GM18519 (cell line): ENCODE measurements at regions not wholly inside any gene's neighbourhood (a gene's known extent, or its start where the extent isn't known, plus 50 kb on each side); places are given as distances from the start of the nearest gene placed in this dataset.

Experiments used
- ATAC-seq: cut with Tn5 transposase; IDR thresholded peaks from one replicate; pipeline ENCODE4 v1.9.1; 2021; ENCODE audit warnings: mild to moderate bottlenecking, moderate library complexity; ENCODE audit not compliant: unreplicated experiment, low FRiP score

DNA sequence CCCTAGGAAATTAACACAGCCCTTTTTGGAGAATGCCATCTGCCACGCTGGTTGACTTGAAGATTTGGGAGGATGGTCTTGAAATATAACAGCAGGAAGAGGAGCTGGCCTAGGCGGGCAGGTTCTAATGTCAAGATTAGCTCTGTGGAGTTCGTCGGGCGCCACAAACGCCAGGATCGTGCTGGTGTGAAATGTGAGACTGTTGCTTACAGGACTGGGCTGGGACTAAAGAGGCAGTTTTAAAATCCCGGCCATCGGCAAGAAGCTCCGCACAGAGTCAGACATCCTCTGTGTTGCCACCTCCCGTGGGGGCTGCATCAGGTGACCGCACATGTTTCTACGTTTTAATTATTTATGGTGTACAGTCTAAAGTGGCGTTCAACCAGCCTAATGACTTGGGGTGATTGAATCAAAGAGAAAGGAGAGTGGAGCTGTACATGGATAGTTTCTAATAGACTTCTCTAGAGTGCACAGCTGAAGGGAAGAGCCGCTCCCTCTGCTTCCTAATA, 99.4 kb upstream of the BCL11A start:
- no peak for ATAC-seq

DNA sequence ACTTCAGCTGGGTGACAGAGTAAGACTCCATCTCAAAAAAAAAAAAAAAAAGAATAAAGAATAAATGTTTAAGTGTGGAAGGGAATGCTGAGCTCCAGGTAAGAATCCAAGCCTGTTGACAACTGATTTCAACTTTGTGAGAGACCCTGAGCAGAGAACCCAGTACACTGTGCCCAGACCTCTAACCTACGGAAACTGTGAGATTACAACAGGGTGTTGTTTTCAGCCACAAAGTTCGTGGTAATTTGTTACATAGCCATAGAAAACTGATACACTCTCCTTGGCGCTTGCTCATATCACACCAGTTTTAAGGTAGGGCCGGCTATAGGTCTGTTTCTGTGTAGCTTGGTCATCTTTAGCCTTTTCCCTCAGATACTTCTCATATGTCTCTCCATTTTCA, 98.4 kb upstream of the PAPOLG start:
- no peak for ATAC-seq

DNA sequence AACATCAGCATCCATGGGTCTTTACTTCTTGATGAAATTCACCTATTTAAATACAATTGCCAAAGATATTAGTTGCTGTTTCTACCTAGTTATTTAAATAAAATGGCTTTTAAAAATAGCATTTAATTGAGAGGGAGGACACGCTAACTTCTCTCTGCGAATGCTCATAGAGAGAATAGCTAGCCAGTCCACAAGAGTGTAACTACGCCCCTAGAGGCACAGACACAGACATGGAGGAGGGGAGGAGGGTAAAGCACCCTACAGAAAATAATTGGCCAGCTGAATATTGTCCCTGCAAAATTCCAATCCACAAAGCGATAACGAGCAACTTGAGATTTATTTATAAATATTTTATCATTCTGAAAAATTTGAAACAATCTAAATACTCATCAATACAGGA, 97.0 kb upstream of the PAPOLG start:
- no peak for ATAC-seq

DNA sequence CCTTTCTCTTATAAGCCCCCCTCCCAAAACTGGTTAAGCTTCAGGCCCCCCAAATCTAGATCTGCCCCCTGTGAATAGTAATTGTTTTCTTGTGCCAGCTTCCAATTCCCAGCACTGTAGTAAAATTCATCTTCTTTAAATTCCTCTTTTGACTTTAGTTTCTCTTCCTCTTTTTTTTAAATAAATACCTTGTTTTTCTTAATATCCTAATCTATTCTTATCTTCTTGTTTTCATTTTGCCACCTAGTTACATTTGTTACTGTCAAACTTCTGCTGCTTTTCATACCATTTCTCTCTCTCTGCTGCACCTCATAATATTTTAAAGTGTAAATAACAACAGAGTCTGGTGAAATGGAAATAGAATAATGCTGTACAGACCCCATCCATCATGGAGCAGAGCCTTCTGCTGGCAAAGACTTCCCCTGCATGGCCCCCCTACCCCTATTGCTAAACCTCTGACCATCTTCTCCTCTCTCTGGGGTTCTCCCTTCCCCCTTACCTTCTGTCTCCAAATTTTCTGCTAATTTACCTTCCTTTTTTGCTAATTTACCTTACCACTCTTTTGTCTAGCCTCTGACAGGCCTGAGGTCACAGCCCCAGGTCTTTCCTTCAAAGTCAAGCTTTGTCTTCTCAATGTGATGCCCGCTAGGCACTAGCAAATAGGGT, 94.9 kb upstream of the PAPOLG start:
- no peak for ATAC-seq

DNA sequence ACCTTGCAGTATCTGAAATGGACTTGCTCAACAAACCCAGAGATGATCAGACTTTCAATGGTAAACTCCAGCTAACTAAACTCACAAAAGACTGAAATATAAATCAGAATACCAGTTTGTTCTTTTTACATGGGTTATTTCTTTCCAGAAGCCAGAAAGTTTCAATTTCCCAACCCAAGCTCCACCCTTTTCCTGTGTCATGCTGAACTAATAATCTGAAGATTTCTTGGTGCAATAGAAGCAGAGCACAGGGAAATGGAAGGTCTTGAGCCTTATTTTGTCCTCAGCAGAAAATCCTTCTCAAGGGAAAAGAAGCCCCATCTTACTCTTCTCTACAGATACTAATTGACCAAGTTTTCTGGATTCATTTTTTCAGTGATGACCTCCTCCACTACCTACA, 93.3 kb upstream of the PAPOLG start:
- no peak for ATAC-seq

DNA sequence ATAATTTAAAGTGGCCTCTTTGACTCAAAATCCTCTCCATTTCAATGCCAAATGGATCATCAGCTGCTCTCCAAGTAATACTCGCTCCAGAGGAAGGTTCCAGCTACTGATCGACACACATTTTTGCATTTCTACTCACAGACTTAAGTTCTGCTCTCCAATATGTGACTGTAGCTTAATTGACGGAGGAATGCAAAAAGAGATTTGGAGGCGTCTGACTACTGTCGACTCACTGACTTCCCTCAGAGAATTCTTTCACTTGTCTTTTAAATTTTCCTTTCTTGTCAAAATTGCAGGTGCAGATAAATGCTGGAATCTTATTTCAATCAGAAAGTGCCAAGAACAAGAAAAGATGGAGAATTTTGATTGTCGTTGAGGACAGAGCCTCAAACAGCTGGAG, 84.1 kb upstream of the PAPOLG start:
- ATAC-seq: no peak

DNA sequence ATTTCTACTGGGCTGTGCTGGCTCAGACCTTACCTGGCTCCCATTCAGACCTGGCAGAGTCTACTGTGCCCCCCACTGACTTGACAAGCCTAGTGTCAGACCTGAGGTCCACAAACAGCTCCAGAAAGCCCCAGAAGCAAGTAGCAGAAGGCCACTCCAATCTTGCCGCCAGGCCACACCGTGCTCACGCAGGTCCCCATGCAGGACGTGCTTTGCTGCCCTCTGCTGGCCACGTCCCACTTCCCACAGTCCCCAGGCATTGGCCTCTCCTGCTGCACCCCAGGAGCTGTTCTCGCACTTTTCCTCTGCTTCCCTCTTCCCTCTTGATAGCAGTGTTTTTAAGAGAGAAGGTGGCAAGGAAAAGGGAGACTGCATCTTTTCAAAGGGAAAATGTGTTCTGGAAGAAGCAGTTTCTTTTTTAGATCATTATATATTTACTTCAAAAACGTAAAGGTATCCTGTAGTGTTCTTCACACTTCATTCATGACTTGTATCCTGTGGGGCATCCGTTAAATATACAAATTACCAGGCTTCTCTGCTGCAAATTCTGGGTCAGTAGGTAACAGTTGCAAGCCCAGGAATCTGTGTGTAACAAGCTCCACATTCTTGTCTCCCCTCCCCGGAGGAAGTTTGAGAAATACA, 81.4 kb upstream of the PAPOLG start:
- ATAC-seq: peak; percentile 98

DNA sequence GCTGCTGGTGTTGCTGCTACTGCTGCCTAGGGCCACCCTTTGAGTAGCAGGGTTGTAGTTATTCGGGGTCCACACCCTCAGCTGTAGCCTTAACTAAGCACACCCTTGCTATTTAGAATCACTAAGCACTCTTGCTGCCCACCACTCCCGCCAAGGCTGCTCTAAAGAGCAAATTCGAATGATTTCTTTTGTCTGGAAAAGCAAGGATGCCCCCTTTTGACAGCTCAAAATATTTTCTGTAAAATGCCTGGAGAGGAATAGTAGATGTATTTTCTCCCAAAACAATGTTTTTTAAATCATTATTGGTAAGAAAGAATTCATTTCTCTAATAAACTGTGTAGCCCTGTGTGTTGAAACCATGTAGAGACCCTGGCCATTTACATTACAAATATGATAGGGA, 80.8 kb upstream of the PAPOLG start:
- ATAC-seq: no peak

DNA sequence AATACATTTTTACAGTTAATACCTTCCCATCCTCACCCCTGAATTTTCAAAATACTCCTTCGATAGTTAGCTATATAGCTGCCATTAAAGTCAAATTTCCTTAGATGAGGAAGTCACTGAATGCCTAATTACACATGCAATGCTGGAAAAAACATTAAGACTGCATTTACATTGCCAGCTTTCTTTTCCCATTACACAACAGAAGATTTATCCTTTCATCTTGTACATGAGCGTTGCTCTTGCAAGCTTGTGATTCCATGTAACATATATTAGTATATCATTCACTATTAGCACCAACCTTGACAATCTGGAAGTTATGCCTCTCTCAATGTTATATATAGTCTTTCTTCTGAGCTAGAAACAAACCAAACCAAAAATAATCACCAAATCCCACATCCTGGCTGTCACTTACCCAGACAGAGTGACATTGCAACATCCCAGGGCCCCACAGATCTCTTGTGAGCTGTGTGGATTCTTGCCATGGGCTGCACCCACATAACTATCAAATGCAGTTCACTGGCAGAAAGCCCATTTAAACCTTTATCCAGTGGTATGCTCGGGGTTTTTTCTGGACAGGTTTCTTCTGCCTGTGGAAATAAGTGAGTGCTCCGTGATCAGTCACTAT, 79.2 kb upstream of the PAPOLG start:
- ATAC-seq: no peak

DNA sequence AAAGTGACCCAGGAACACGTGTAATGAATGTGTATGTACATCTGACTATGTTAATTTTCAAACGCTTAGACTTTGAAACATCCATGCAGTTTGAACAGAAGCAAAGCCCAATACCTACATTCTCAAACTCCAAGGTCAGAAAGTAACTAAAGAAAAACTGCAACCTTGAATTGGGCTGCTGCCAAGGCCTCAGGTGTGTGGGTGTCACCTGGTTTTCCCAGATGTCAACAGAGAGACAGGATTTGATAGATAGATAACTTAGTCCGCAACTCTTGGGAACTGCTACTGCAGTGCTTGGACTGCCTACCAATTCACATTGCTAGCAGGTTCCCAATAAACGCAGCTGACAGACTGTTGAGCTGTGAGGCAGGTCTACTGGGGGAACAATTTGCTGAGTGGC, 78.7 kb upstream of the PAPOLG start:
- no peak for ATAC-seq

DNA sequence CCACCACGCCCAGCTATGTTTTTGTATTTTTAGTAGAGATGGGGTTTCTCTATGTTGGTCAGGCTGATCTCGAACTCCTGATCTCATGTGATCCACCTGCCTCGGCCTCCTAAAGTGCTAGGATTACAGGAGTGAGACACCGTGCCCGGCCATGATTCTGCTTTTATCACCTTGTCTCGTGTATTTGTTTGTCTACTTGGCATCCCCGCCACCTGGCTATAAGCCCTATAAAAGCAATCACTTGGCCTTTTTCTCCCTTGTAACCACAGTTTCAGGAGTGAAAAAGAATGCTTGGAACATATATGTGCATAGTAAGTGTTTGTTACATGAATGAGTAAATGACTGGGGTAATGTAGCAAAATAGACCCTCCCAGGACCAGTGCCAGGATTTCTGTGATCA, 77.5 kb upstream of the PAPOLG start:
- ATAC-seq: no peak

DNA sequence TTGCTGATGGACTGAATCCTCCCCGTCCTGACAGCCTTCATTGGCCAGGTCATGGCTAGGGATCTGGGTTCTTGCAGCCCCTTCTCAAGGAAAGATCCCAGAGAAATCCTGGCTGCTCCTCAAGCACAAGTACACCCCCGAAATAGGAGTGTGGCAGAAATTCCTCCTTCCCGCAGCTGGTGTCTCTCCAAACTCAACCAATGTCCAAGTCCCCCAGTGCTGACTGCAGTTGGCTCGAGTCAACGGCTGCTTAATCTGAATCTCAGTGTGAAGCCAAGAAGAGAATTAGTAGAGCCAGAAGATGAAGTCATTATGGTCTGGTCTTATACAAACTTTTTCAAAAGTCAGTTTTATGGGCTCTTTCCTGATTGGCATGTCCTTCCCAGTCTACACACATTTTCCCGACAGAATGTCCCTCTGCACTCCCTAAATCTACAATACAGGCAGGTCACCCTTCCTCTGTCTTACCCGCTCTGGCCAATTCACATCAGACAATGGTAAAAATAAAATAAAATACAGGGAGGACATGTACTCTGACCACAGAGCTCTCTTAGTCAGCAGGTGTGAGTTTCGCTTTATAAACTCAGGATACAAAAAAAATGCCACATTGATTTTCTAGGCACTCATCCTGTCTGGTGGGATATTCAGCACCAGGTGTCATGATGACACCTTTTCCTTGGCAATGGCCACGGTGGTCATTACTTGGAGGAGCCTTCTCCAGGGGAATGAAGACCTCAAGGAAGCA, 76.9 kb upstream of the PAPOLG start:
- ATAC-seq: no peak

DNA sequence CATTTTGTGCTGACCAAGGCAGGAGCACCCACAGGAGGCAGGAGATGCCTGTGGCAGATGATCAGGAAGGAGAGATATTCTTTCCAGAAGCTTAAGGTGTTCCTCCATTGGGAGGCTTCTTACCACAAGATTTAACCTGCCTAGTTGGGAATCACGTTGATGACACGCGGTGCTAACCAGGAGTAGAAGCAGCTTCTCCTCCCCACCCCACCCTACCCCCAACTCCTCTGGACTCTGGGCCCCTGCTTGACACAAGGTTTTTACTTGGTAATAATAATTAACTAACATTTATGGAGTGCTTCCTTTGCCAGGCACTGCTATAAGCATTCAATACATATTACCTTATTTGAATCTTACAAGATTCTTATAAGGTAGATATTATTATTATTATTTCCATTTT, 62.5 kb upstream of the PAPOLG start:
- ATAC-seq: no peak

DNA sequence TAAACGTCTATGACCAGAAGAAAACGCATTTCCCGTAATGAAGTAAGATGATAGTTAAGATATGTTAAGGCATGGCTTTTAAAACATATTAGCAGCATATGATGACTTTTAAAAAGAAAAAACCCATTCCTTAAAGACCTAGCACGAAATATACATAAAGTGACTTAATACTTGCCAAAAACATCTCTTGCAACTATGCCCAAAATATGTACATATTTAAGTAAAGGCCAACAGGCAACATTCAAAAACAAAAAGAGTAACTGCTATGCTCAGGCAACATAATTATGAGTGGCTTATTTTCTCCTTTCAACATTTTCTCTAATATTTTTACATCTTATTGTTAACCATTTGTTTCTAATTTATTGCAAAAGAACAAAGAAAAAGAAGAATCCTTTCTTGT, 60.3 kb upstream of the PAPOLG start:
- ATAC-seq: no peak

DNA sequence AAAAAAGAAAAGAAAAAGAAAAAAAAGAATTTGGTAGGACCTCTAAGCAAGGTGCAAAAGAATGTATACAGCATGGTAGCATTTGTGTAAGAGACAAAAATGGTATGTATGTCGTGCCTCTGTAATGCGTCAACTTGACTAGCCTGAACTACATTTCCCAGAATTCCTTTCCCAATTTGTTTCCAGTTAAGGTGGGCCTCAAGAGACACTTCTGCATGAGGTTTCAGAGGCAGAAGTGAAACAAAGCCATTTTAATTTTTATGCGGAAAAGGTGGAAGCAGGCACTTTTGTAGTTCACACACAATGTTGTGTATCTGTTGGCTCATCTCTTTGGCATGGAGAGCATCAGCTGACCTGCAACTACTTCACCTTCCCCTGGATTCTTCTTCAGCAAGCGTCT, 56.5 kb upstream of the PAPOLG start:
- no peak for ATAC-seq

DNA sequence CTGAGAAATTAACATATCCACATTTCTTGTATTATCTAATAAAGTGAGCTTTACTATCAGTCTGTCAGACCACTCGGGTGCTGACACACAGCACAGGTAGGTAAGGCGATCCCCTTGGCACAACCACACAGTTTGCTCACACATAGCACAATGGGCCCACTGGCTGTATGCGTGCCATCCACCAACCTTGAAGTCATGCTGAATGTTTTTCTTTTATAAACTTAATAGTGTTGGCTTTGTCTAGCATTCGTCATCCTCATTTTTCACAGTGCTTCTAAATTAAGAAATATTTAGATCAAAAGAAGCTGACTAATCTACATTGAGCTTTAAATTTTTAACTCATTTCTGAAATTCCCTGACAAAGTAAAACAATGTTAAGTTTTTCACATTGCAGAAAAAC, 50.0 kb upstream of the PAPOLG start:
- ATAC-seq: no peak
